ENCODE measurements at regions not wholly inside any gene's neighbourhood (a gene's known extent, or its start where the extent isn't known, plus 50 kb on each side); places are given as distances from the start of the nearest gene placed in this dataset.
A peak's percentile ranks its signal among the peaks of the same experiment; 100 is the strongest.

- Mint-ChIP-seq H3K4me1 (ENCODE audit: low read depth, unreplicated experiment) (peaks cover 26% of the 10 kb centered on the region), H3K9me3 (ENCODE audit: unreplicated experiment) (peaks cover 14% of the 10 kb centered on the region), H3K27ac (ENCODE audit: unreplicated experiment) (peak overlapping the region; percentile 84), H3K36me3 (ENCODE audit: unreplicated experiment) (no peaks in the 10 kb centered on the region), H3K4me3 (ENCODE audit: unreplicated experiment) (peak overlapping the region; percentile 80), H3K27me3 (ENCODE audit: unreplicated experiment) (peaks cover 13% of the 10 kb centered on the region)
- TF ChIP-seq CTCF (IDR thresholded peaks at IDR 0.05; ENCODE audit: partially characterized antibody, unreplicated experiment), result no peak
- DNase-seq, result no peak
Observed at GRCh38 chr10:31604096-31604495, 285.1 kb downstream of the ZEB1 start.

DNA sequence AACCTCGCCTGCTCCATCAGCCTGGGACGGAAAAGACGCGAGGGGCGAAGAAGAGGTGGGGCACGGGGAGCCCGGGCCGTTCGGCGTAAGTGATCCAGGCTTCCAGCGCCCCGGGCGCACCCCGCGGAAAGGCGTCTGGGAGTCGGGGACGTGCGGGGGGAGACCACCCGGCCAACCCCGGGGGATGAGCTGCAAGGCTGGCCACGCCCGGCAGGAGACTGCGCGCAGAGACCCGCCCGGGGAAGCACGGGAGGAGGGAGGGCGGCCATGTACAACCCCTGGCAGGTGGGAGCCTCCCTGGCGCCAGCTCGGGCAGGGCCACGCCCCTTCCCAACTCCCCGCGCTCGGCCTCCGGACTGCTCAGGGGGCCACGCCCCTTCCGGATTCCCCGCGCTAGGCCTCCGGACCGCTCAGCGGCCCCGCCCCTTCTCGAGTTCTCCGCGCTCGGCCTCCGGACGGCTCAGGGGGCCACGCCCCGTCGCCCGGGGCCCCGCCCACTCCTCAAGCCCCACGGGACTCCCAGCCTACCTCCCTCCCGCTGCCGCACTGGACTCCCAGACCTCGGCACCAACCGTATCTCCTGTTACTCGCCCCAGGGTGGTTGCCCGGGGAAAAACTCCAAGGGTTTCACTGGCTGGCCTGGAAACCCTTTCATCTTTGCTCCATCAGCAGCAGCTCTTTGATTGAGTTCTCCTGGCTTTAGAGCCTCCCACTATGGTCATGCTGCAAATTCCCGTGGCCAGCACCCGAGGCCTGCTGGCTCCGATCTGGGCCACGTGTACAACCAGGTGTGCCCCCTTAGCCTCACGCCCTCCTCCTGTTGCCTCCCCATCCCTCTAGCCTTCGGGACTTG lies 284.4 kb downstream of the ZEB1 start:
- peaks cover 14% of the 10 kb centered on the region for H3K27me3 Mint-ChIP-seq (ENCODE audit: unreplicated experiment)
- peak; percentile 96 for DNase-seq
- peak overlapping the region; percentile 86 for H3K4me3 Mint-ChIP-seq (ENCODE audit: unreplicated experiment)
- peaks cover 26% of the 10 kb centered on the region for H3K4me1 Mint-ChIP-seq (ENCODE audit: low read depth, unreplicated experiment)
- peak; percentile 10 for TF ChIP-seq CTCF (IDR thresholded peaks at IDR 0.05; ENCODE audit: partially characterized antibody, unreplicated experiment)
- peak overlapping the region; percentile 93 for H3K27ac Mint-ChIP-seq (ENCODE audit: unreplicated experiment)
- H3K9me3 Mint-ChIP-seq (ENCODE audit: unreplicated experiment), result peaks cover 14% of the 10 kb centered on the region
- H3K36me3 Mint-ChIP-seq (ENCODE audit: unreplicated experiment), result no peaks in the 10 kb centered on the region

DNA sequence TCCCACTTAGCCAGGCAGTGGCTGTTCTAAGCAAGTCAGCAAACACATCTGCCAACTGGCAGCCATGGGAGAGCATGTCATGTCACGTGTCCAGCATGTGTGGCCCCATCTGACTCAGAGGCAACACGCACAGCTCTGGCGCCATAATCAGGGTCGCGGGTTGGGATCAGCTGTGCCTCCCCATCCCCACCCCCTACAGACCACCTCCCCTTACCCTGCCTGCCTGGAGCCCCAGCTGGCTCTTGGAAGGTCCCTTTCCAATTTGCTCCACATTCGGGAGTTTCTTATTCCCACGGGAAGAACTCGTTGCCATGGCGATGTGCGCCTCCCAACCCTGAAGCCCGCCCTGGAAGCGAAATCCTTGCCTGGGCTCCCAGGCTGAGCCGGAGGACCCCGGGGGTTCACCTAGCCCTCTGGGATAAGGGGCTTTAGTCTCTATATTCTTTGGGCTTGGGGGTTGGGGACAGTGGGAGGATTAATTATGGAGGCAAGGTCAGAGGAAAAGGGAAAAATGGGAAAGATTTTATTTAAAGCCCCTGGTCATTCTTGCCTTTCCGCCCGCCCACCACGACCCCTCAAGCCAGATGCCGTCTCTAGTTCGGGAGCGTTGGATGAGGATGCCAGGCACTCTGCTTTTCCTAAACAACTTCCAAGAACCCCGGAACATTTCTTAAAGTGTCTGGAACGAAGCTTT lies 283.7 kb downstream of the ZEB1 start:
- no peaks in the 10 kb centered on the region for H3K36me3 Mint-ChIP-seq (ENCODE audit: unreplicated experiment)
- peak overlapping the region; percentile 93 for H3K27ac Mint-ChIP-seq (ENCODE audit: unreplicated experiment)
- H3K27me3 Mint-ChIP-seq (ENCODE audit: unreplicated experiment), result peaks cover 14% of the 10 kb centered on the region
- DNase-seq, result peak; percentile 92
- no peak for TF ChIP-seq CTCF (IDR thresholded peaks at IDR 0.05; ENCODE audit: partially characterized antibody, unreplicated experiment)
- H3K4me1 Mint-ChIP-seq (ENCODE audit: low read depth, unreplicated experiment), result peaks cover 26% of the 10 kb centered on the region
- peak overlapping the region; percentile 86 for H3K4me3 Mint-ChIP-seq (ENCODE audit: unreplicated experiment)
- peaks cover 14% of the 10 kb centered on the region for H3K9me3 Mint-ChIP-seq (ENCODE audit: unreplicated experiment)

- H3K4me1 Mint-ChIP-seq (ENCODE audit: low read depth, unreplicated experiment), result peaks cover 26% of the 10 kb centered on the region
- no peak for TF ChIP-seq CTCF (IDR thresholded peaks at IDR 0.05; ENCODE audit: partially characterized antibody, unreplicated experiment)
- H3K36me3 Mint-ChIP-seq (ENCODE audit: unreplicated experiment), result no peaks in the 10 kb centered on the region
- H3K27me3 Mint-ChIP-seq (ENCODE audit: unreplicated experiment), result peaks cover 13% of the 10 kb centered on the region
- peak overlapping the region; percentile 93 for H3K27ac Mint-ChIP-seq (ENCODE audit: unreplicated experiment)
- H3K9me3 Mint-ChIP-seq (ENCODE audit: unreplicated experiment), result peaks cover 14% of the 10 kb centered on the region
- no peak overlapping the region for H3K4me3 Mint-ChIP-seq (ENCODE audit: unreplicated experiment)
- no peak for DNase-seq
Observed at GRCh38 chr10:31601136-31601535, 282.1 kb downstream of the ZEB1 start.

Measured in glutamatergic neuron (in vitro differentiated cells).